B cell (primary cell): ENCODE measurements at regions not wholly inside any gene's neighbourhood (a gene's known extent, or its start where the extent isn't known, plus 50 kb on each side); places are given as distances from the start of the nearest gene placed in this dataset.

Experiments used
- ATAC-seq: fragments of 200-7000 bp; cut with Tn5 transposase; one replicate; pipeline ENCODE4 v1.10.0; 2021; ENCODE audit warnings: low read depth, mild to moderate bottlenecking, moderate number of reproducible peaks, moderate library complexity
- CTCF ChIA-PET: fragments of 350-600 bp; sonication (Branson Sonifier 250); formaldehyde crosslinking; loops from one replicate; lab custom pipeline; 2021; ENCODE audit warnings: antibody characterized with exemption, inconsistent platforms; lab: Charles Lee
- POLR2A ChIA-PET: fragments of 350-600 bp; sonication (Branson Sonifier 250); formaldehyde crosslinking; loops from one replicate; lab custom pipeline; 2021; ENCODE audit warnings: antibody characterized with exemption; lab: Charles Lee
- DNase-seq: peaks from one replicate; pipeline ENCODE4 v3.0.0; 2013
- H2AFZ ChIP-seq: 2 replicates; pipeline ENCODE4 v1.6.1; 2012; ENCODE audit warnings: mild to moderate bottlenecking, low read depth, low read length; ENCODE audit not compliant: insufficient read depth, poor library complexity, severe bottlenecking
- H3K27ac ChIP-seq, 2 donors: 1 replicate in 1 of 2; 2 replicates in 1 of 2; pipeline ENCODE4 v1.5.1; 2012 to 2013; ENCODE audit warnings: low read length in 2 of 2, mild to moderate bottlenecking in 2 of 2, moderate library complexity in 1 of 2
- H3K27me3 ChIP-seq, 4 experiments: fragments of 200-600 bp in 1 of 4; sonication (generic) in 1 of 4; replicated peaks in 1 of 4; 1 replicate in 2 of 4; 2 replicates in 2 of 4; pipeline versions ENCODE4 v1.6.1 to v1.7.0; 2013 to 2016; ENCODE audit warnings: low read length in 3 of 4, mild to moderate bottlenecking in 2 of 4, mixed read lengths in 1 of 4, moderate library complexity in 1 of 4; ENCODE audit not compliant: insufficient read depth in 4 of 4, control insufficient read depth in 3 of 4; ENCODE audit errors: control extremely low read depth in 1 of 4
- H3K36me3 ChIP-seq, 2 experiments: replicated peaks in 1 of 2; 1 replicate in 1 of 2; 2 replicates in 1 of 2; pipeline versions ENCODE4 v1.6.1 to v1.7.1; 2013; ENCODE audit warnings: low read length in 1 of 2; ENCODE audit not compliant: insufficient read depth in 2 of 2, control insufficient read depth in 1 of 2; ENCODE audit errors: control extremely low read depth in 1 of 2, extremely low read depth in 1 of 2
- H3K4me1 ChIP-seq, 2 donors: fragments of 200-600 bp in 1 of 2; sonication (generic) in 1 of 2; 1 replicate in 1 of 2; 2 replicates in 1 of 2; pipeline versions ENCODE4 v1.5.1 to v1.6.1; 2013 to 2017; ENCODE audit warnings: low read length in 2 of 2; ENCODE audit not compliant: control insufficient read depth in 2 of 2, insufficient read depth in 2 of 2
- H3K4me2 ChIP-seq: replicated peaks from 2 replicates; pipeline ENCODE3; 2012; ENCODE audit warnings: mild to moderate bottlenecking, low read depth, low read length; ENCODE audit not compliant: poor library complexity, severe bottlenecking
- H3K4me3 ChIP-seq, 5 experiments: fragments of 200-600 bp in 1 of 5; sonication (generic) in 1 of 5; 1 replicate in 3 of 5; 2 replicates in 2 of 5; pipeline versions ENCODE4 v1.5.1 to v1.7.0; 2011 to 2016; ENCODE audit warnings: low read length in 4 of 5, mild to moderate bottlenecking in 4 of 5, low read depth in 2 of 5, control low read depth in 1 of 5, moderate library complexity in 1 of 5; ENCODE audit not compliant: insufficient read depth in 1 of 5; ENCODE audit errors: control extremely low read depth in 1 of 5, extremely low read depth in 1 of 5
- H3K79me2 ChIP-seq: fragments of 200-600 bp; sonication (generic); one replicate; pipeline ENCODE4 v1.6.0; 2016; ENCODE audit warnings: low read length; ENCODE audit not compliant: control insufficient read depth, insufficient read depth
- H3K9ac ChIP-seq: fragments of 200-600 bp; sonication (generic); 2 replicates; pipeline ENCODE4 v1.6.1; 2017; ENCODE audit warnings: mild to moderate bottlenecking, low read length, moderate library complexity
- H3K9me3 ChIP-seq, 3 donors: one replicate each; pipeline versions ENCODE4 v1.6.1 to v1.7.1; 2013; ENCODE audit warnings: low read length in 2 of 3; ENCODE audit not compliant: control insufficient read depth in 2 of 3, insufficient read depth in 1 of 3; ENCODE audit errors: control extremely low read depth in 1 of 3
- H4K20me1 ChIP-seq: 2 replicates; pipeline ENCODE4 v1.6.0; 2012; ENCODE audit warnings: mild to moderate bottlenecking, low read length; ENCODE audit not compliant: insufficient read depth, control insufficient read depth, poor library complexity, severe bottlenecking
- H3K27ac Mint-ChIP-seq: one replicate; pipeline ENCODE4 v1.8.0; 2021; ENCODE audit warnings: mixed read lengths
- H3K27me3 Mint-ChIP-seq: one replicate; pipeline ENCODE4 v1.8.0; 2021; ENCODE audit warnings: mixed read lengths
- H3K4me1 Mint-ChIP-seq: one replicate; pipeline ENCODE4 v1.8.0; 2021; ENCODE audit warnings: mixed read lengths
- H3K4me3 Mint-ChIP-seq: one replicate; pipeline ENCODE4 v1.8.0; 2021; ENCODE audit warnings: mixed read lengths
- H3K9me3 Mint-ChIP-seq: one replicate; pipeline ENCODE4 v1.8.0; 2022; ENCODE audit warnings: mixed read lengths; ENCODE audit not compliant: insufficient read depth
- EZH2 ChIP-seq: IDR thresholded peaks from 2 replicates; pipeline ENCODE4 v1.6.1; 2012; ENCODE audit warnings: borderline replicate concordance, low read depth, mild to moderate bottlenecking, moderate library complexity, low read length; ENCODE audit not compliant: insufficient read depth, poor library complexity, severe bottlenecking
- WGBS: methylation state at CpG from one replicate; pipeline ENCODE4 v1.1.5; 2013; ENCODE audit warnings: missing lambda C conversion rate; ENCODE audit not compliant: insufficient coverage; 5-methylcytosine and 5-hydroxymethylcytosine counted together
- intact Hi-C: fragments of 100-400 bp; cut with micrococcal nuclease; formaldehyde crosslinking; loops from one replicate; pipeline ENCODE4 v1.10.0; 2022
- TF ChIP-seq, protein P1 (sequence below): fragments of 200-600 bp; IDR thresholded peaks from one replicate; pipeline ENCODE4 v1.8.0; 2022; ENCODE audit warnings: antibody characterized with exemption, mild to moderate bottlenecking

DNA sequence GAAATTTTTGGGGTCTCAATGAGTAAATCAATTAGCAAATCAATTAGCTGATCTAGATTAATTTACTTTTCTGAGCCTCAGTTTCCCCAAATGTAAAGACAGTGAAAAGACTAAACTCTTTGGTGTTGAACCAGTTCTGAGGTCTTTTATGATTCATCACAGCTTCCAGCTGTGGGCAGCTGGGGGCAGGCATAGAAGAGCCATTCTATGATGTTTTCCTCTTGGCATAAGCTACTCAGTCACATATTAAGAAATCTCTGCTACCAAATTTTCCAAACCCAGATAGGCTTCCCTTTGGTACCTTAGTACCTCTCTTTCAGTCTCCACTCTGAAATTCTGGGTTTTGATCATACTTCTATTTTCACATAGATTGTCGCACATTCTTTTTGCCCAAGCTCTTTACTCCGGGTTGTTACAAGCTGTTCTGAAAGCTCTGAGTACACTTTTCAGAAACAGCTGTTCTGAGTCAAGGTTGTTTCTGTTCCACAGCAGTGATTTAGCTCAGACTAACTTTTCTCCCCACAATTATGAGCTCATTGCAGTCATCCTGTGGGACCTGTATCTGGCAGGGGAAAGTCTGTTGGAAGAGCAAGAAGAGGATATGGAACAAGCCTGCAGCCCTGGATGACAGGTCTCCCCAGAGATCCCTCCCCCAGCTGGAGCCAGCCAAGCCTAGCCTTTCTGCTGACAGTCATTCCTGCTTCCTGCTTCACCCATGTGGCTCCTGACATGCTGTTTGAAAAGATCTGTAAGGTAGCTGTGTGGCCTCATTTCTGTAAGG is 599.6 kb upstream of the GHITM start:
- intact Hi-C loops: no loop called here
- Mint-ChIP-seq H3K27ac (no peak overlapping the region), H3K9me3 (no peaks in the 10 kb centered on the region), H3K4me1 (no peaks in the 10 kb centered on the region), H3K4me3 (no peak overlapping the region), H3K27me3 (no peaks in the 10 kb centered on the region)
- no peak for DNase-seq
- no peaks in the 10 kb centered on the region for H3K36me3 ChIP-seq
- no peak overlapping the region for H3K4me3 ChIP-seq
- no peak overlapping the region for H3K27ac ChIP-seq
- no peaks in the 10 kb centered on the region for H3K27me3 ChIP-seq
- H3K9ac ChIP-seq: no peak overlapping the region
- H3K4me1 ChIP-seq: no peaks in the 10 kb centered on the region
- H3K4me2 ChIP-seq: no peak overlapping the region
- CTCF ChIA-PET: no interaction called here
- no peaks in the 10 kb centered on the region for H4K20me1 ChIP-seq
- no peak overlapping the region for H2AFZ ChIP-seq
- TF ChIP-seq, protein P1, sequence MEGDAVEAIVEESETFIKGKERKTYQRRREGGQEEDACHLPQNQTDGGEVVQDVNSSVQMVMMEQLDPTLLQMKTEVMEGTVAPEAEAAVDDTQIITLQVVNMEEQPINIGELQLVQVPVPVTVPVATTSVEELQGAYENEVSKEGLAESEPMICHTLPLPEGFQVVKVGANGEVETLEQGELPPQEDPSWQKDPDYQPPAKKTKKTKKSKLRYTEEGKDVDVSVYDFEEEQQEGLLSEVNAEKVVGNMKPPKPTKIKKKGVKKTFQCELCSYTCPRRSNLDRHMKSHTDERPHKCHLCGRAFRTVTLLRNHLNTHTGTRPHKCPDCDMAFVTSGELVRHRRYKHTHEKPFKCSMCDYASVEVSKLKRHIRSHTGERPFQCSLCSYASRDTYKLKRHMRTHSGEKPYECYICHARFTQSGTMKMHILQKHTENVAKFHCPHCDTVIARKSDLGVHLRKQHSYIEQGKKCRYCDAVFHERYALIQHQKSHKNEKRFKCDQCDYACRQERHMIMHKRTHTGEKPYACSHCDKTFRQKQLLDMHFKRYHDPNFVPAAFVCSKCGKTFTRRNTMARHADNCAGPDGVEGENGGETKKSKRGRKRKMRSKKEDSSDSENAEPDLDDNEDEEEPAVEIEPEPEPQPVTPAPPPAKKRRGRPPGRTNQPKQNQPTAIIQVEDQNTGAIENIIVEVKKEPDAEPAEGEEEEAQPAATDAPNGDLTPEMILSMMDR: no peak
- no peak for TF ChIP-seq EZH2
- no peaks in the 10 kb centered on the region for H3K9me3 ChIP-seq
- 100% methylated on average over 1 of the region's 2 CpGs for WGBS
- H3K79me2 ChIP-seq: no peaks in the 10 kb centered on the region
- ATAC-seq: no peak
- POLR2A ChIA-PET: no interaction called here

GRCh38 chr10:83541046-83541445 is 598.3 kb upstream of the GHITM start:
- Mint-ChIP-seq H3K9me3 (no peaks in the 10 kb centered on the region), H3K27me3 (no peaks in the 10 kb centered on the region), H3K4me3 (no peak overlapping the region), H3K27ac (no peak overlapping the region), H3K4me1 (no peaks in the 10 kb centered on the region)
- no peak overlapping the region for H2AFZ ChIP-seq
- intact Hi-C loops: no loop called here
- H3K79me2 ChIP-seq: no peaks in the 10 kb centered on the region
- no peak for ATAC-seq
- ChIA-PET POLR2A (no interaction called here), CTCF (no interaction called here)
- no peaks in the 10 kb centered on the region for H3K4me1 ChIP-seq
- H3K4me3 ChIP-seq: no peak overlapping the region
- TF ChIP-seq EZH2: no peak
- TF ChIP-seq, protein P1: no peak
- no peak overlapping the region for H3K4me2 ChIP-seq
- H3K9me3 ChIP-seq: no peaks in the 10 kb centered on the region
- no peak overlapping the region for H3K9ac ChIP-seq
- no peaks in the 10 kb centered on the region for H3K36me3 ChIP-seq
- H4K20me1 ChIP-seq: no peaks in the 10 kb centered on the region
- DNase-seq: no peak
- no peaks in the 10 kb centered on the region for H3K27me3 ChIP-seq
- H3K27ac ChIP-seq: no peak overlapping the region
- WGBS: no CpG with 5 or more reads among the region's 1 CpG
